ENCODE measurements at regions not wholly inside any gene's neighbourhood (a gene's known extent, or its start where the extent isn't known, plus 50 kb on each side); places are given as distances from the start of the nearest gene placed in this dataset.

DNA sequence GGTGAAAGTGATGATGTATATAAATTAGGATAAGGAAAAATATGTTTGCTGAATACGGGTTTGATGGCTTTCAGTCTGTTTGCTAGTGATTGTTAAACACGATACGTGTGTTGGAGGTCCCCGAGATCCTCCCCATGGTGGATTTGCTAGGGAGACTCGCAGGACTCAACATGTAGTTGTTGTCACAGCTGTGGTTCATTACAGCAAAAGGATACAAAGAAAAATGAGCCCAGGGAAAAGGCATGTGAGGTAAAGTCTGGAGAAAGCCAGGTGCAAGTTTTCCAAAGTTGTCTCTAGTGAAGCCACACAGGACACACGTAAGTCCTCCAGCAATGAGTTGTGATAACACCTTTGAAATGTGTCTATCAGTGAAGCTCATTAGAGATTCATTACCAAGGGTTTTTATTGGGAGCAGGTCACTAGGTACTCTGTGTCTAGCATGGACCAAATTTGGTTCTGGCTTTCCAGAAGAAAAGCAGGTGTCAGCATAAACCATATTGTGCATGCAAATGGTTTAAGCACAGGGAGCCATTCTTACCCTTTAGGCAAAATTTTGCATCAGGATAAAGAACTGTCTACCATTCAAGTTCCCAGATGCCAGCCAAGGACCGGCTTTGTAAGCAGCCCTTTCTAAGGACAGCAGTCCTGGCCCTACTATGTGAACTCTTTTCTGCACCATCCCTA, 215.2 kb upstream of the WSCD1 start:
- no peak overlapping the region for H3K4me3 ChIP-seq (ENCODE audit: low read length)
- H3K27ac ChIP-seq (ENCODE audit: low read length): no peak overlapping the region
- TF ChIP-seq EZH2phosphoT487 (IDR thresholded peaks at IDR 0.05; ENCODE audit: low read depth): no peak
- TF ChIP-seq, protein P1, sequence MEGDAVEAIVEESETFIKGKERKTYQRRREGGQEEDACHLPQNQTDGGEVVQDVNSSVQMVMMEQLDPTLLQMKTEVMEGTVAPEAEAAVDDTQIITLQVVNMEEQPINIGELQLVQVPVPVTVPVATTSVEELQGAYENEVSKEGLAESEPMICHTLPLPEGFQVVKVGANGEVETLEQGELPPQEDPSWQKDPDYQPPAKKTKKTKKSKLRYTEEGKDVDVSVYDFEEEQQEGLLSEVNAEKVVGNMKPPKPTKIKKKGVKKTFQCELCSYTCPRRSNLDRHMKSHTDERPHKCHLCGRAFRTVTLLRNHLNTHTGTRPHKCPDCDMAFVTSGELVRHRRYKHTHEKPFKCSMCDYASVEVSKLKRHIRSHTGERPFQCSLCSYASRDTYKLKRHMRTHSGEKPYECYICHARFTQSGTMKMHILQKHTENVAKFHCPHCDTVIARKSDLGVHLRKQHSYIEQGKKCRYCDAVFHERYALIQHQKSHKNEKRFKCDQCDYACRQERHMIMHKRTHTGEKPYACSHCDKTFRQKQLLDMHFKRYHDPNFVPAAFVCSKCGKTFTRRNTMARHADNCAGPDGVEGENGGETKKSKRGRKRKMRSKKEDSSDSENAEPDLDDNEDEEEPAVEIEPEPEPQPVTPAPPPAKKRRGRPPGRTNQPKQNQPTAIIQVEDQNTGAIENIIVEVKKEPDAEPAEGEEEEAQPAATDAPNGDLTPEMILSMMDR (IDR thresholded peaks at IDR 0.05; ENCODE audit: low read depth, low read length): no peak
- no peaks in the 10 kb centered on the region for H3K9me3 ChIP-seq (ENCODE audit: insufficient read depth, low read length)
- no peak overlapping the region for H2AFZ ChIP-seq (ENCODE audit: low read depth, low read length)
- no peaks in the 10 kb centered on the region for H4K20me1 ChIP-seq (ENCODE audit: insufficient read depth, low read length)
- H3K27me3 ChIP-seq (ENCODE audit: low read depth, low read length): no peaks in the 10 kb centered on the region
- H3K4me2 ChIP-seq (ENCODE audit: low read length): no peak overlapping the region
- H3K9ac ChIP-seq (ENCODE audit: low read length): no peak overlapping the region
- H3K79me2 ChIP-seq (ENCODE audit: low read length): no peaks in the 10 kb centered on the region
- H3K4me1 ChIP-seq (ENCODE audit: low read length): peaks cover 21% of the 10 kb centered on the region
- H3K36me3 ChIP-seq (replicated peaks; ENCODE audit: low read depth, low read length): no peaks in the 10 kb centered on the region

DNA sequence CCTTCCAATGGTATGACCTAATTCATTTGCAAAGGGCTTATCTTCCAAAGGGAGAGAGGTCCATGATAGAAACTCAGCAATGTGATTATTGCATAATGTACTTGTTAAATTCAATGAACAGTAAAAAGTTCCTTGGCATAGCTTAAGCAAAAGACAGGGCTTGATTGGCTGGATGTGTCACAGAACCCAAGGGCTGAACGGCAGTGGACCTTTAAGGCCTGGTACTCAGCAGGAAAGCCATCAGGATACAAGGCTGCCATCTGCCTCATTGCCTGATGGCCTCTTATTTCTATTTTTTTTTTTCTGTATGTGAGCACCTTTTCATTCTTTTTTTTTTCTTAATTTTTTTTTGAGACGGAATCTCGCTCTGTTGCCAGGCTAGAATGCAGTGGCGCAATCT, 208.9 kb upstream of the WSCD1 start:
- H3K9me3 ChIP-seq (ENCODE audit: insufficient read depth, low read length): no peaks in the 10 kb centered on the region
- no peaks in the 10 kb centered on the region for H4K20me1 ChIP-seq (ENCODE audit: insufficient read depth, low read length)
- H3K79me2 ChIP-seq (ENCODE audit: low read length): no peaks in the 10 kb centered on the region
- no peak overlapping the region for H3K4me3 ChIP-seq (ENCODE audit: low read length)
- no peak overlapping the region for H3K4me2 ChIP-seq (ENCODE audit: low read length)
- TF ChIP-seq EZH2phosphoT487 (IDR thresholded peaks at IDR 0.05; ENCODE audit: low read depth): no peak
- TF ChIP-seq, protein P1 (IDR thresholded peaks at IDR 0.05; ENCODE audit: low read depth, low read length): no peak
- H3K27me3 ChIP-seq (ENCODE audit: low read depth, low read length): no peaks in the 10 kb centered on the region
- H2AFZ ChIP-seq (ENCODE audit: low read depth, low read length): no peak overlapping the region
- H3K4me1 ChIP-seq (ENCODE audit: low read length): peaks cover 21% of the 10 kb centered on the region
- H3K9ac ChIP-seq (ENCODE audit: low read length): no peak overlapping the region
- no peak overlapping the region for H3K27ac ChIP-seq (ENCODE audit: low read length)
- H3K36me3 ChIP-seq (replicated peaks; ENCODE audit: low read depth, low read length): no peaks in the 10 kb centered on the region

DNA sequence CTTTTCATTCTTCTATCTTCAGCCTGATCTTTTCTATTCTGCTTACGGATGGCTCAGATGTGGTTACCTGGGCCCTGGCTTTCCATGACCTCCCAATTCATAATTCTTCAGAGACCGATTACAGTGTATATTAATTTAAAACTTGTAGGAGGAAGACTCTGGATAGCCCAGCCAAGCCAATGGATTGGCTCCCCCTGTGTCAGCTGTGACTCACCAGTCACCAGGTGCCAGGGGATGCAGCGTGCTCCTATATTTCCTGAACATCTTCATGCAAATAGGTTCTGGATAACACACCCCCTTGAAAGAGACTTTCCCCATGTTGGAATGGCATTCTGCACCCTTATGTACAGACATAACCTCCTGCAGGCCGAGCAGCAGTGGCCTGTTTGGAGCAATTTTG, 208.3 kb upstream of the WSCD1 start:
- H3K4me2 ChIP-seq (ENCODE audit: low read length): no peak overlapping the region
- no peak for TF ChIP-seq EZH2phosphoT487 (IDR thresholded peaks at IDR 0.05; ENCODE audit: low read depth)
- TF ChIP-seq, protein P1 (IDR thresholded peaks at IDR 0.05; ENCODE audit: low read depth, low read length): no peak
- no peak overlapping the region for H3K4me3 ChIP-seq (ENCODE audit: low read length)

DNA sequence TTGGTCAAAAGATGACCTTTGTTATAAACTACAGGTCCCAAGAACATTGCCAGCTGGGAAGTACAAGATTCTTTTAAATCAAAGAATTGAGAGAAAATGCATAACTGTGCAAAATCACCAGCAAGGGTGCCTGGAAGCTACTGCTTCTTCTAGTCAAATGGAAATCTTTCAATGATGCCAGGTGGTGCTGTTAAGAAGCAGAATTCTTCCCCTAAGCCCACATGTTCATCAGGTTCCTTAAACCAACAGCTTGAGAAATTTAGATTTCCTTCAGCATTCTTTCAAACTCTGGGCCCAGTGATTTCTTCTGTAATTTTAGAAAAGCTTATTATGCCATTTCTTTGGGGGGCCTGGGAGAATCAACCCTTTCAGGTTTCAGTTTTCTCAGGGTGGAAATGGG, 207.8 kb upstream of the WSCD1 start:
- Histone ChIP-seq H3K79me2 (ENCODE audit: low read length) (no peaks in the 10 kb centered on the region), H2AFZ (ENCODE audit: low read depth, low read length) (no peak overlapping the region), H3K4me2 (ENCODE audit: low read length) (no peak overlapping the region), H3K36me3 (replicated peaks; ENCODE audit: low read depth, low read length) (no peaks in the 10 kb centered on the region), H3K27ac (ENCODE audit: low read length) (no peak overlapping the region), H3K4me3 (ENCODE audit: low read length) (no peak overlapping the region), H3K4me1 (ENCODE audit: low read length) (peaks cover 18% of the 10 kb centered on the region), H3K9me3 (ENCODE audit: insufficient read depth, low read length) (no peaks in the 10 kb centered on the region), H3K27me3 (ENCODE audit: low read depth, low read length) (no peaks in the 10 kb centered on the region), H4K20me1 (ENCODE audit: insufficient read depth, low read length) (no peaks in the 10 kb centered on the region), H3K9ac (ENCODE audit: low read length) (no peak overlapping the region)
- no peak for TF ChIP-seq EZH2phosphoT487 (IDR thresholded peaks at IDR 0.05; ENCODE audit: low read depth)
- TF ChIP-seq, protein P1 (IDR thresholded peaks at IDR 0.05; ENCODE audit: low read depth, low read length): no peak

More for the DNA sequence above, 208.3 kb upstream of the WSCD1 start:
- Histone ChIP-seq H3K9me3 (ENCODE audit: insufficient read depth, low read length) (no peaks in the 10 kb centered on the region), H3K79me2 (ENCODE audit: low read length) (no peaks in the 10 kb centered on the region), H3K27ac (ENCODE audit: low read length) (no peak overlapping the region), H3K27me3 (ENCODE audit: low read depth, low read length) (no peaks in the 10 kb centered on the region), H2AFZ (ENCODE audit: low read depth, low read length) (no peak overlapping the region), H3K4me1 (ENCODE audit: low read length) (peaks cover 21% of the 10 kb centered on the region), H4K20me1 (ENCODE audit: insufficient read depth, low read length) (no peaks in the 10 kb centered on the region), H3K9ac (ENCODE audit: low read length) (no peak overlapping the region), H3K36me3 (replicated peaks; ENCODE audit: low read depth, low read length) (no peaks in the 10 kb centered on the region)
